HUDEP-2 (cell line): ENCODE measurements at regions not wholly inside any gene's neighbourhood (a gene's known extent, or its start where the extent isn't known, plus 50 kb on each side); places are given as distances from the start of the nearest gene placed in this dataset.
"Not testable (repeated sequence)": the region's sequence is repeated elsewhere in the genome, so short reads cannot be mapped to it uniquely, and the experiment has no call there.

ENCODE experiments used
- DNase-seq, 76 experiments: peaks; one replicate each; lab custom pipeline; 2025; ENCODE audit not compliant: unreplicated experiment in 76 of 76; lab: John Stamatoyannopoulos, UW

- DNase-seq: no peak
These were observed 78.7 kb upstream of the PNPT1 start for GRCh38 chr2:55772109-55772980.

GRCh38 chr2:55771612-55772011 is 78.0 kb upstream of the PNPT1 start:
- peak in 1 of 76 experiments; percentile 4 for DNase-seq

- DNase-seq: no peak
These were observed 75.3 kb upstream of the PNPT1 start for GRCh38 chr2:55768991-55769390.

- DNase-seq: no peak
These were observed 73.3 kb upstream of the PNPT1 start for GRCh38 chr2:55766947-55767346.

GRCh38 chr2:55765708-55766107 is 72.1 kb upstream of the PNPT1 start:
- not testable (repeated sequence) for DNase-seq

- no peak for DNase-seq
These were observed 70.1 kb upstream of the PNPT1 start for GRCh38 chr2:55763721-55764120.

DNA sequence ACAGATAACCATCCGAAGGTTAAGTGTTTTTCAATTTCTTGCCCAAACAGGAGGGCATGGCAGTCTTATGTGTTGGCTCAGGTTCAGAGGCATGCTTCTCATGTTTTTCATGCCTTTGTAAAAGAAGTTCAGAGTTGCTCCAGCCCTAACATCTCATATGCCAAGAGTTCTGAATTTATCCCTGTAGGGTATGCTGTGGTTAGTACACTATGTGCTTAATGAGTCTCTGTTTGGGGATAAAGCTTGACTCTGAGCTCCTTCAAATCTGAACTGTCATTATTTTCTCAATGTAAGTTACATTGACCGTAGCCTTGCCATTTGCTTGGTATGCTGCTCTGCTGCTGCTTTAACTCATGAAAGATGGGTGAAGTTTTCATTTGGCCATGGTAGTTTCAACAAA is 67.9 kb upstream of the PNPT1 start:
- no peak for DNase-seq

GRCh38 chr2:55761024-55761423 is 67.4 kb upstream of the PNPT1 start:
- DNase-seq: no peak

DNA sequence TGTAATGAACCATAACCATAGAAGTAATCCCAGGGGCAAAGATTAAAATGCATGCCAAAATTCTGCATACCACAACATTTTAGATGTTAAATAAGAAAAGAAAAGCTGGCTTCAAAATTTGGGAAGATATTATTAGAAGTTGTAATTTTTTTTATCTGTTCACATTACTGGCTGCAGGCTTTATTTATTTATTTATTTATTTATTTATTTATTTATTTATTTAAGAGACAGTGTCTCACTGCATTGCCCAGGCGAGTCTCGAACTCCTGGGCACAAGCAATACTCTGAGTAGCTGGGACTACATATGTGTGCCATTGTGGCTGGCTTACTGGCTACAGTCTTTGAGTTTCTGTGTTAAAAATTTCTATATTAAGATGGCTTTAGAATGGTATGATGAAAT is 66.5 kb upstream of the PNPT1 start:
- DNase-seq: no peak

GRCh38 chr2:55759271-55759921 is 65.8 kb upstream of the PNPT1 start:
- no peak for DNase-seq

- DNase-seq: no peak
These were observed 58.3 kb upstream of the PNPT1 start for GRCh38 chr2:55751966-55752365.

DNA sequence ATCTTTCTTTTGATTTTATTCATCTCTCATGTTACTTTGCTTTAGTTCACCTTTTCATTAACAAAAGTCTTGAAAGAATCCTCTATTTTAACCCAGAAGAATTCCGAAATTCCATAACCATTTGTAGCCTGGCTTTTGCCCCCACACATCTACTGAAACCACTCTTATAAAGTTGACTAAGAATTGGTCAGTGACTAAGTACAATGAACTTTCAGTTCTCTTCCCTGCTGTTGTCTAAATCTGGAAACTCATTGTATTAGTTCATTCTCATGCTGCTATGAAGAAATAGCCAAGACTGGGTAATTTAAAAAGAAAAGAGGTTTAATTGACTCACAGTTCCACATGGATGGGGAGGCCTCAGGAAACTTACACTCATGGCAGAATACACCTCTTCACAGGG is 49.9 kb upstream of the PNPT1 start:
- DNase-seq: no peak
